PFSK-1 (cell line): ENCODE measurements at regions not wholly inside any gene's neighbourhood (a gene's known extent, or its start where the extent isn't known, plus 50 kb on each side); places are given as distances from the start of the nearest gene placed in this dataset.

ENCODE experiments used
- FOXP2 ChIP-seq: optimal IDR thresholded peaks from 2 replicates; pipeline ENCODE3; 2011; ENCODE audit warnings: borderline replicate concordance, control low read depth, inconsistent platforms; ENCODE audit not compliant: insufficient read depth; ENCODE audit errors: extremely low read length, extremely low read depth
- POLR2AphosphoS5 ChIP-seq: IDR thresholded peaks from 2 replicates; pipeline ENCODE4 v1.6.1; 2012; ENCODE audit warnings: low read depth, mild to moderate bottlenecking, control low read depth, low read length, moderate library complexity
- SIN3A ChIP-seq: IDR thresholded peaks from 2 replicates; pipeline ENCODE4 v1.6.1; 2012; ENCODE audit warnings: mild to moderate bottlenecking, low read length, moderate library complexity, borderline replicate concordance; ENCODE audit not compliant: insufficient read depth
- TAF1 ChIP-seq: IDR thresholded peaks from 2 replicates; pipeline ENCODE4 v1.6.1; 2012; ENCODE audit warnings: low read length, control low read depth, borderline replicate concordance; ENCODE audit not compliant: insufficient read depth
- TF ChIP-seq, protein P1 (sequence below), 2 experiments: IDR thresholded peaks; 2 replicates each; pipeline versions ENCODE4 v1.6.1 to v1.8.0; 2011 to 2012; ENCODE audit warnings: low read depth in 2 of 2, low read length in 2 of 2, control low read depth in 1 of 2, inconsistent platforms in 1 of 2, mild to moderate bottlenecking in 1 of 2, moderate library complexity in 1 of 2; ENCODE audit not compliant: insufficient read depth in 1 of 2

DNA sequence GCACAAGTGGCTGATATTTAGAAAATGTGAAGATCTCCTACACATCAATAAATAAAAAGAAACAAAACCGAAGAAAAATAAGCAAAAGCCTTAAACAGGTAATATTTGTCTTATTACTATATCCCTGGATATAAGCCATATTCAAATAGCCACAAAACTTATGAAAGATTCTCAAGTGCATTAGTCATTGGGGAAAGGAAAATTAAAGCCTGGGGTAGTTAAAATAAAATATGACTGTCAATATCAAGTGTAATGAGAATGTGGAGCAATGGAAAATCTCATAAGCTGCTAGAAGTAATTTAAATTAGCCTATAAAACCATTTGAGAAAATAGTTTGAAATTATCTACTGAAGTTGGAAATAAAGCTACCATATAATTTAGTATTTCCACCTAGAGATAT lies 399.9 kb downstream of the GASK1B start:
- TF ChIP-seq SIN3A, result no peak
- no peak for TF ChIP-seq POLR2AphosphoS5
- TF ChIP-seq, protein P1, sequence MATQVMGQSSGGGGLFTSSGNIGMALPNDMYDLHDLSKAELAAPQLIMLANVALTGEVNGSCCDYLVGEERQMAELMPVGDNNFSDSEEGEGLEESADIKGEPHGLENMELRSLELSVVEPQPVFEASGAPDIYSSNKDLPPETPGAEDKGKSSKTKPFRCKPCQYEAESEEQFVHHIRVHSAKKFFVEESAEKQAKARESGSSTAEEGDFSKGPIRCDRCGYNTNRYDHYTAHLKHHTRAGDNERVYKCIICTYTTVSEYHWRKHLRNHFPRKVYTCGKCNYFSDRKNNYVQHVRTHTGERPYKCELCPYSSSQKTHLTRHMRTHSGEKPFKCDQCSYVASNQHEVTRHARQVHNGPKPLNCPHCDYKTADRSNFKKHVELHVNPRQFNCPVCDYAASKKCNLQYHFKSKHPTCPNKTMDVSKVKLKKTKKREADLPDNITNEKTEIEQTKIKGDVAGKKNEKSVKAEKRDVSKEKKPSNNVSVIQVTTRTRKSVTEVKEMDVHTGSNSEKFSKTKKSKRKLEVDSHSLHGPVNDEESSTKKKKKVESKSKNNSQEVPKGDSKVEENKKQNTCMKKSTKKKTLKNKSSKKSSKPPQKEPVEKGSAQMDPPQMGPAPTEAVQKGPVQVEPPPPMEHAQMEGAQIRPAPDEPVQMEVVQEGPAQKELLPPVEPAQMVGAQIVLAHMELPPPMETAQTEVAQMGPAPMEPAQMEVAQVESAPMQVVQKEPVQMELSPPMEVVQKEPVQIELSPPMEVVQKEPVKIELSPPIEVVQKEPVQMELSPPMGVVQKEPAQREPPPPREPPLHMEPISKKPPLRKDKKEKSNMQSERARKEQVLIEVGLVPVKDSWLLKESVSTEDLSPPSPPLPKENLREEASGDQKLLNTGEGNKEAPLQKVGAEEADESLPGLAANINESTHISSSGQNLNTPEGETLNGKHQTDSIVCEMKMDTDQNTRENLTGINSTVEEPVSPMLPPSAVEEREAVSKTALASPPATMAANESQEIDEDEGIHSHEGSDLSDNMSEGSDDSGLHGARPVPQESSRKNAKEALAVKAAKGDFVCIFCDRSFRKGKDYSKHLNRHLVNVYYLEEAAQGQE (IDR thresholded peaks at IDR 0.05; ENCODE audit: insufficient read depth in 1 of 2, low read depth in 2 of 2, low read length in 2 of 2), result no peak
- no peak for TF ChIP-seq FOXP2
- no peak for TF ChIP-seq TAF1

DNA sequence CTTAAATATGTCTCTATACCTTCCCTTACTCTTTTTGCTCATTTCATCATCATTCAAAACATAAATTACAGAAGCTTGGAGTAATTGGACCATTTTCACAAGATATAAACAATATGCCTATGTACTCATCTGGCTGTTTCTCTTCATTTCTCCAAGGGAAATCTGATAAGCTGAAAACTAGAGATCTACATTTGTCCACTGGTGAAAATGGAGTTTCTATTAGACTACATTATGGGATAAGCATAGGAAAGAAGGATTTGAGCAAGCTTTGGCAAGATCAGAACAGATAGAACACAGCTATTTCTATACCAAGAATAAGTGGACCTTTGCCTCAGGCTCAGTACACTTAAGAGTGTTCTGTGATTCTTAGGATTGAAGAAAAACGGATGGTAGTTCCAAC lies 404.4 kb downstream of the GASK1B start:
- TF ChIP-seq FOXP2, result no peak
- no peak for TF ChIP-seq TAF1
- TF ChIP-seq, protein P1 (IDR thresholded peaks at IDR 0.05; ENCODE audit: insufficient read depth in 1 of 2, low read depth in 2 of 2, low read length in 2 of 2), result no peak
- TF ChIP-seq SIN3A, result no peak
- TF ChIP-seq POLR2AphosphoS5, result no peak

DNA sequence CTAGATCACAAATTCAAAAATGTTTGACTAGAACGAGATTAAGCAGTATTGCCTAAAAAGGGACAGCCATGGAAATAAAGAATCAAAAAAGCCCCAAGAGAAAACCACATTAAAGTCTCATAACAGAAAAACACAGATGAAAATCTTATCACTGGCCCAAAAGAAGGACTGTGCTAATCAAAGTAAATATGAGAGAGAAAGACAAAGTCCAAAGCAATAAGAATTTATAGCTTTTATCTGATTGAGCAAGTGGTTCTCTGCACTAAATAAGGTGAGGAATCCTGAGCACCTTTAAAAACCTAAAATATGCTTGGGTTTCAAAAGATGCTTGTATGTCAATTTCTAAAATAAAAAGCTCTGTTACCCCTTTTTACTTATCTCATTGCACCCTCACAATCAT lies 409.3 kb downstream of the GASK1B start:
- TF ChIP-seq SIN3A (no peak), FOXP2 (no peak), POLR2AphosphoS5 (no peak), TAF1 (no peak)
- TF ChIP-seq, protein P1 (IDR thresholded peaks at IDR 0.05; ENCODE audit: insufficient read depth in 1 of 2, low read depth in 2 of 2, low read length in 2 of 2), result no peak

DNA sequence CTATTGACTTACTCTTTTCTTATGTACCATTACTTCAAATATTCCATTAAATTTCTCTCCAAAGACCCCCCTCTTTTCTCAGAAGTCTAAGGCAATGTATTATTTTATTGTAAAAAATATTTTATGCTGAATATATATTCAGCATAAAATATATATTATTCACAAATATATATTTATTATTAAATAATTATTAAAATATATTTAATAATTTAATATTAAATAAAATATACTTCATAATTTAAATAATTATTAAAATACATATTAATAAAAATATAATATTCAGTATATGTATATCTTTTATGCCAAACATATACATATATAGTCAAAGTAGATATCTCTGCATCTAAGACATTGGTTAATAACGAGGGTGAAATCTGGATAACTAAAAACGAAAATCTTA lies 418.4 kb downstream of the GASK1B start:
- TF ChIP-seq POLR2AphosphoS5 (no peak), TAF1 (no peak), FOXP2 (no peak), SIN3A (no peak)
- TF ChIP-seq, protein P1 (IDR thresholded peaks at IDR 0.05; ENCODE audit: insufficient read depth in 1 of 2, low read depth in 2 of 2, low read length in 2 of 2), result no peak

DNA sequence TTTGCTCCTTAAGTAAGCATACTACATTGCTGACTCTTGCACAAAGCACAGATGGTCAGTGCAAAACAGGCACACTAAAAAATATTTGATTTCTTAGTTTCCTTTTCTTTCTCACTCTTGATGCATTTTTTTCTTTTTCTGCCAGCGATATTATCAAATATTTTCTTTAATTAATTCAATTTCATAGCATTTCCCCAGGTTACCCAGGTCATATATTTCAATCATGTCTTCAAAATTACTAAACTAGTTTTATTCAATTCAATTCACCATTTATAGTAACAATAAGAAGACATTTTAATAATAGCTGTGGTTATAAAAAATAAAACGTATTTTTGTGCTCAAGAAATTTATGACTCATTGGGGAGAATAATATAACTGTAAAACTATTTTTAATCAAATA lies 421.2 kb downstream of the GASK1B start:
- no peak for TF ChIP-seq FOXP2
- no peak for TF ChIP-seq SIN3A
- no peak for TF ChIP-seq TAF1
- TF ChIP-seq, protein P1 (IDR thresholded peaks at IDR 0.05; ENCODE audit: insufficient read depth in 1 of 2, low read depth in 2 of 2, low read length in 2 of 2), result no peak
- no peak for TF ChIP-seq POLR2AphosphoS5
